ENCODE measurements at regions not wholly inside any gene's neighbourhood (a gene's known extent, or its start where the extent isn't known, plus 50 kb on each side); places are given as distances from the start of the nearest gene placed in this dataset.
"Not testable (repeated sequence)": the region's sequence is repeated elsewhere in the genome, so short reads cannot be mapped to it uniquely, and the experiment has no call there.

DNA sequence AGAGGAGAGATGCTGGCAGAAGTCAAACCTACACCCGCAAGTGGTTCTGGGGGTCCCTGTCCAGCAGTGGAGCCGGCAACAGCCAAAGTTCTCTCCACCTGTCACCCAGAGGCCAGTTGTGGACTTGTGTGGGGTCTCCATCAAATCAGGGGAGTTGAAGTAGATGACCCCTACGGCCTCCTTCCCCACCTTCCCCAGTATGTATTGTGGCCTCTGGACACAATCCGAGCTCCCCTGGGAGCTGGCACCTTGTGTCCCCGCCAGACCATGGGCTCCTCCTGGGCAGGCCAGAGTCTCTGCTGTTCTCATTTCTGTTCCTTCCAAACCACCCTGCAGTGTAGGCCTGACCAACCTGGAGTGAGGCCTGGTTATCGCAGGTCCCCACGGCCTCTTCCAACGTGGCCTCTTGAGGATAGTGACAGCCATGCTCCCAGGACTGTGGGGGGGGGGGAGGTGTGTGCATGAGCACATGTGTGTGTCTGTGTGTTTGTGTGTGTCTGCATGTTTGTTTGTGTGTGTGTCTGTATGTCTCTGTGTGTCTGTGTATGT lies 246.4 kb downstream of the MATN1 start:
- no peak for DNase-seq

DNA sequence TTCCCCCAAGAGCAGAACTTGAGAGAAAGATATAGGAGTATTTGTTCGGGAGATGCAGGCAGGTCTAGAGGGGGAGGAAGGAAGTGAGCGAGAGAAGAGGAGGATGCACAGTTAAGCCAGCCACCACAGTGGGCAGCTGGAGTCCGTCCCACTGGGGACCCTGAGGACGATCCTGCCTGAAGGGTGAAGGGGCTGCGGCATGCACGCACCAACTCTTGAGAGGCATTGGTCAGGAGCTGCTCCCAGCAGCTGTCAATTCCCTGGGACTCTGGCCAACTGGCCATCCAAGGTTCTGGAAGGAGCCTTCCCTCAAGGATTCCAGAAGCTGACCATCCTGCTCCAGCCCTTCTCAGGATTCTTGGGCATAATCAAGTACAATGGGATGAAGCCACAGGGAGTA lies 246.9 kb downstream of the MATN1 start:
- DNase-seq = no peak

DNA sequence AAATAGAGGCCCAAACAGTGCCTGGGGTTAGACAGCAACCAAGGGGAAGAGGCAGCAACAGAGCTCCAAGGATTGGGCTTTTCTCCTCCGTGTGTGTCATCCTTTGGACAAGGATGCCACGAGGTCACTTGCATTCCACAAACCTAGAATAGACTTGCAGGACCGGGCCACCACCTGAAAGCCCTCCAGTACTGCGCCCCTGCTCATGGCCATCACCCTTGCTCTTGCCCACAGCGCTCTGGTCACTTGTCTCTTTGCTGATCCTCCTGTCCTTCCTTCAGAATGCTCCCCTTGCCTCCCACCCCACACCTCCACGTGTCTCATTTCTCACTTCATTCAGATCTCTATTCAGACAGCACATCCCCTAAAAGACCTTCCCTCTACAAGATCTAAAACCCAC lies 247.4 kb downstream of the MATN1 start:
- no peak for DNase-seq

DNA sequence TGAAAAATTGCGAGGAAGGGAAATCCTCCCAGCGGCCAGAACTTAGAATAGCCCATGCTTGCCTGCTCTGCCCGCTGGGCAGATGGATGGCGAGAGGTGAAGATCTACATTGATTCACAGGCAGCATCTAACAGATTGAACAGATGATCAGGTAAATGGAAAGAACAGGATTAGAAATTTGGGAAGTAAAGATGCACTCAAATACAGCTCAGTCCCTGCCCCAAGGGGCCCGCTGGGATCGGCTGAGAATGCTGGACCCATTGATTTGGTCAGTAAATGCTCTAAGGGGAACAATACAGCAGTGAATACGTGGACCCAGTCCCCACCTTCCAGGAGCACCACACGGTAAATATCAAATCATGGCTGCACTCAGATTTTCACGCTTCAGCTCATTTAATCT lies 248.2 kb downstream of the MATN1 start:
- no peak for DNase-seq

DNA sequence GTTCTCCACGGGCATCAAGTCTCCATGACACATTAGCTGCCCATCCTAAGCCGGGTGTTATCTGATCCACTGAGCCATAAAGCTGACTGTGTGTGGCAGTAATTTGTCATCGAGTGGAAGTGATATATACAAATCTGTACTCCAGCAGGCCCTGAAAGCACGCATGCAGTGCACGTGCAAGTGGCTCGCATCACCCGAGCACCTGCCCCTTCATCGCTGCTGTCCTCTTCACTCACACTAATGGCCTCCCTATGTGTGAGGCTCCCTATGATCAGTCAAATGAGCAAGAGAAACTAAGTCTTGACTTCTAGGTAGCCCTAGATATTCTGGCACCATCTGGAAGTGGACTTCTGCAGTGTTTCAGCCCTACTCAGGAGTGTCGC lies 248.6 kb downstream of the MATN1 start:
- no peak for DNase-seq

DNA sequence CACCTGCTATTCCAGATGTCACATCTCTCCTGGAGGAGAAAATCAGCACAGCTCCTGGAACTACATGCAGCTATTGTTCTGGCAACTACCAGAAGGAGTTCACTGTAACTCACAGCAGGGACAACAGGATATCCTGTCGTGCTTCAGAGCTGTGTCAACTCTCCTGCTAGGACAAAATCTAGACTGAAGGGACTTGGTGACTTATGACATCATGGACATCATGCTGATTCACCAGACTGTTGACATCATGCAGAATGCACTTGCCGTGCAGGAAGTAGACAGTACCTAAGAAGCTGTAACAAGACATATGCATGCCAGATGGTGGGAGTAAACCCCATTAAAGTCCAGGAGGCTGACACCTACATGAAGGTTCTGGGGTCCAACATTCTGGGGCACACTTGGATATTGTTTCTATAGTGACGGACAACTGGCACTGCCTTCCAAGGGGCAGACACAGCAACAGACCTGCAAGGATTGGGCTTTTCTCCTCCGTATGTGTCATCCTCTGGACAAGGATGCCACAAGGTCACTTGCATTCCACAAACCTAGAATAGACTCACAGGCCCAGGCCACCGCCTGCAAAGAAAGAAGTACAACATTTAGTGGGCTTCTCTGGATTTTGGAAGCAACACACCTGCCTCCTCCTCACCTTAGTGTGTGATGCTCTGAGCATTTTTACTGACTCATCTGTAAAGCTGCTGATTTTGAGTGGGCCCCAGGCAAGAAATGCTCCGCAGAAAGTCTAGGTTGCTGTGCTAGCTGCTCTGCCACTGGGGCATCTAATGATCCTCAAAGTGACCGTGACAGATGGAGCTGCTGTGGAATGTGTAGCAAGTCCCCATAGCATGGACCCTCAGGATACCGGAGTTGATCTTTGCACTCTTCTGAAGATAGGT lies 249.2 kb downstream of the MATN1 start:
- DNase-seq = no peak

DNA sequence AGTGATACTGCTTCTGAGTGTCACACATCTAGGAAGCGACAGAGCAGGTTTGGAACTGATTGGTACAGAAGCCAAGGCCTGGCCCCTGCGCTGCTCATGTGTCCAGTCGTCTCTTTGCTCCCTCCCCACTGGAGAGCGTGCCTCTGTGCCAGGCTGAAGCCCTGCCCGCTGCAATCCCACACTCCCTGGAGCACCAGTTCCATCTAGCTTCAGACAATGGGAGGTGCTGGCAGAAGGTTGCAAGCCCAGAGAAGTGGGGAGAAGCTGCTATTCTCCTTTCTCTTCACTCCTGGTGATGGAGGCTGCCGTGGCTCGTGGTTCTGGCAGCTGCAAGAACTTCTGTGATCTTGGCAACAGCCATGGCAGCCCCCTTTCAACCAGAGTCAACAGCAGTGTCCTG lies 250.9 kb downstream of the MATN1 start:
- DNase-seq = no peak

DNA sequence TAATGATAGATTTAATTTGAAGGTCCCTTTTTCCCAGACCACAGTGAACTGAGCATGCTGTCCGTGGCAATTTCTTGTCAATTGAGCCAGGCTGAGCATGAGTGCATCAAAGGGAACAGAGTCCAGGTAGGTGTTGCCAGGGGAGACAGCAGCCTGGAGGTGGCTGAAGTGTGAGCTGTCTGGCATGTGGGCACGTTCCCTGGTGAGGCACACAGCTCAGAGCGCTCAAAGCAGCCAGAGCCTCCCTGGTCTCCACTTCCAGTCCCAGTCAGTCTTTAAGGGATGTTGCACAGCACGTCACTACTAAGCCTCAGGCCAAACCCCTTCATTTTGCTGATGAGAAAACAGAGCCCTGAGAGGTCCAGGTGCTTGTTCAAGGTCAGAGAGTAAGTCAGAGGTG lies 251.4 kb downstream of the MATN1 start:
- DNase-seq = no peak

DNA sequence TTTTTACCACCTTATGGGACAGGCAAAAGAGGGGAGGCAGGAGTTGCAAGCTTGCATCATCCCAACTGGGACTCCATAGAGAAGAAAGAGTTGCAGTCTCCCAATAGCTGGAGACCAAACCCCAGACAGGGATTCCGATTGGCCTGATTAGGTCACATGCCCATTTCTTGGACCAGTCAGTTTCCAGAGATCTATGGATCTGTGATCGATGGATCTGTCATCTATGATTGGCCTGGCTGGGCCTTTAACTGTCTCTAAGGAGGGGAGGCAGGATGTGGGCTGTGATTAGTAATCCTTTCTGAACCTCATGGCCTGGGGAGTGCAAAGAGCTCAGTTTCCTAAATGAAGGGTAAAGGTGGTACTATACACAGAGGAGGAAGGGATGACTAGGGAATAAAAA lies 252.1 kb downstream of the MATN1 start:
- no peak for DNase-seq

DNA sequence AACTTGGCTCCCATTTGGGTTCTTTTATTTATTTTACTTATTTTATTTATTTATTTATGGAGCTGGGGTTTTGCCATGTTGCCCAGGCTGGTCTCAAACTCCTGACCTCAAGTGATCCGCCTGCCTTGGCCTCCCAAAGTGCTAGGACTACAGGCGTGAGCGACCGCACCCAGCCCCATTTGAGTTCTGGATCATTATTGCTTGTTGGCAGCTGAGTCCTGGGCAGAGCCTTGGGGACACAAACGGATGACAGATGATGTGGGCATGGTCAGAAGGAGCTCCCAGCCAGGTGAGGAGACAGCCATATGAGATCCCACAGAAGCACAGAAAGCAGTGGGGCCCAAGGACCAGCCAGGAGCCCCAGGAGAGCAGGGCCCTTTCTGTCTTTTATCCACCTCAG lies 254.0 kb downstream of the MATN1 start:
- no peak for DNase-seq

DNA sequence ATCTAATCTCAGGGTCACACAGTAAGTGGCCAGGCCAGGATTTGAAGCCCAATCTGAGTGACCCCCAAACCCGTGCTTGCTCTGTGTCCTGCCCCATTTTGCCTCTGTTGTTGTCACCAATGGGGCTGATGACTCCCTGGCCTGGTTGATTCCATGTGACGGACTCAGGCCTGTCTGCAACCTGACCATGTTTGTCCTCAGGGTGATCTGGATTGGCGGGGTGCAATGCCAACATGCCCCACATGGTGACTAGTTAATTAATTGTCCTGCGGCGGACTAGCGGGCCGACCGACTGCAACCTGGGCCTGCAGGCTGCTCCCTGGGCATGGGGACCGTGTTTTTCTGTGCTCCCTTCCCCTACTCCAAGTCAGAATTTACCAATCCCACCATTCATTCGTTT lies 256.3 kb downstream of the MATN1 start:
- DNase-seq = no peak

DNA sequence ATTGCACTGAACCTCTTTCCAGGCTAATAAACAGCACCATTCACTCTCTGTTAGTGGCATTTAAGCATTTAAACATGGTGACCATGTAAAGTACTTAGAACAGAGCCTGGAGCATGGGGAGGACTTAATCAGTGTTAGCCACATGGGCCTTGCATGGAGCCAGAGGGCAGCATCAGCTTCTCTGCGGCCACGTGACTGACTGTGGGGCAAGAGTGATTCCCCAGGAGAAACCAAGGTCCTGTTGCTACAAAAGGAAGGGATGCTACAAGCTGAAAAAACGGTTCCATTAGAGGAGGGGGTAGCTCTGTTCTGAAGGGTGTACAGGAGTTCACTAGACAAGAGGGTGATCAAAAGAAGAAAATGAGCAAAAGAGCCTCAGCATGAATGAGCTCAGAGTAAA lies 256.8 kb downstream of the MATN1 start:
- no peak for DNase-seq

DNA sequence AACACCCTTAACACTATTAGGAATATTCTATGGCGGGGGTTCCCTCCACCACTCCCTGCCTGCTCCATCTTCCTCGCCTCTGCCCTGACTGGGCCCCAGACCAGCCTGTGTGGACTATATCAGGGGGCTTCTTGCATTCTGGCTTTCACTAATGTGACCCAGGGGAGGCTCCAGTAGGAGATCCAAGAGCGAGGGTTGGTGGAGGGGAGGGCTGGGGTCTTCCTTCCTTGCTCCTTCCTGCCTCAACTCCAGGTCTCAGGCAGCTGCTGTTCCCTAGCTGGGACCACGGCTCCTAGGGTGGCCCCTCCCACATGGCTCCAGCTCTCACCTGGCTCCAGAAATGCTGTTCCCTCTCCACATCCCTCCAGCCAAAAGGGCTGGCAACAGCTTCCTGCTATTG lies 257.4 kb downstream of the MATN1 start:
- no peak for DNase-seq

DNA sequence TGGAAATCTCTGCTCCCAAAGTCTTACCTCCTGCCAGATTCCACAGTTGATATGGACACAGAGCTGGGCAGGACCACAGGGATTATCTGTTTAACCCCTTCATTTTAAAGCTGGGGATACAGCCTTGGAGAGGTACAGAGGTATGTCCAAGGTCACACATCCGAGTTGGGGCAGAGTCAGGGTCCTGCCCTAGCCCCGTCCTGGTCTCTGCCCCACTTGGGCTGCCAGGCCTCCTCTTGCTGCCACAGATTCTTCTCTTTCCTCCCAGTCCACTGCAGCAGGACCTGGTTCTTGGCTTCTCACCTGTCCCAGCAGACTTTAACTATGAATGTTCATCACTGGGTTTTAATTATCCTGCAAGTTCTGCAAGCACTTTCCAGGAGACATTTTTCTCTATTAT lies 258.3 kb downstream of the MATN1 start:
- no peak for DNase-seq

DNA sequence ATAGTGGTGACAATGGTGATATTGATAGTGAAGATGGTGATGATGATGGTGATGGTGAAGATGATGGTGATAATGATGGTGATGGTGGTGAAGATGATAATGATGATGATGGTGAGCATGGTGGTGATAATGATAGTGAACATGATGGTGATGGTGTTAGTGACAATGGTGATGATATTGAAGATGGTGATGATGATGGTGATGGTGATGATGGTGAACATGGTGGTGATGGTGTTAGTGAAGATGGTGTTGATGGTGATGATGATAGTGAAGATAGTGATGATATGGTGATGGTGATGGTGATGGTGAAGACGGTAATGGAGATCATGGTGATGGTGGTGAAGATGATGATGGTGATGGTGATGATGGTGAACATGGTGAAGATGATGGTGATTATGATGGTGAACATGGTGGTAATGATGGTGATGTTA lies 259.2 kb downstream of the MATN1 start:
- no peak for DNase-seq

DNA sequence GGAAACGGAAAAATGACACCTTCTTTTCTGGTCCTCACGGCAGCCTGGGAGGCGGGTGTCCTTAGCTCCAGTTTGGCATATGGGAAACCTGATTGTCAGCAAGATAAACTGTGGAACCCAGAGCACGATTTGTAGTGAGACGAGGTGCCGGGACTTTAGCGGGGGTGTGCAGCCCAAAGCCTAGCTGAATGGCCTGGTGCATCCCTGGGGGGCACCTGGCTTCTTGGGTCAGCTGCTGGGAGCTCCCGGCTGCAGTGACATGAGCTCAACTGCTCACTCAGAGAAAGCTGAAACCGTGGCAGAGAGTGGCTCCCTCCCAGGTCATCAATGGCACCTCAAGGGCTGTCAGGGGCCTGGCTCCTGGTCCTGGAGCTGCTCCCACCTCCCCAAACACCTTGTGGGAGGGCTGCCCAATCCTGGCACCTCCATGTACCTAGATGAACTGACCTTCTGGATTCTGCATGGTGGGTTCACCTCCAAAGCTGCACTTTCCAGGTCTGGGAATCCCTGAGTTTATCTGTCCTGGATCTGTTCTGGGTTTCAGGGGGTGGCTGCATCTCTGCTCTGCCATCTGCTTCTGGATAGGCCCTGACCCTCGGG lies 260.5 kb downstream of the MATN1 start:
- DNase-seq = no peak

DNA sequence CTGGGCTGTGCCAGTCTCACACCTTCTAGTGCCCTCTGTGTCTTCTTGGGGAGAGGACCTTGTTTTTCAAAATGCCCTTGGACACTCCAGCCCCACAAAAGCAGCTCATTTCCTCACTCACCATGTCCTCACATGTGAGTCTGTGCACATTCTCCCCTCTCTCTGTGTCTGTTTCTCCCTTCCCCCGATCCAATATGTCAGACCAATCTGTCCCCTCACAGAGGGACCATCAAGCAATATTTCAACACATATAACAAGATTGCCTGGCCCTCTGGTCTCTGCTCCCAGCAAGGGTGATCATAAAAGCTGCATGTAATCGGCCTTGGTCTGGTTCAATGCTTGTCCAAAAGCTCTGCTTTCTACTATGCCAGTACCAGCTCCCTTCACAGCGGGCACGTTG lies 261.2 kb downstream of the MATN1 start:
- no peak for DNase-seq

DNA sequence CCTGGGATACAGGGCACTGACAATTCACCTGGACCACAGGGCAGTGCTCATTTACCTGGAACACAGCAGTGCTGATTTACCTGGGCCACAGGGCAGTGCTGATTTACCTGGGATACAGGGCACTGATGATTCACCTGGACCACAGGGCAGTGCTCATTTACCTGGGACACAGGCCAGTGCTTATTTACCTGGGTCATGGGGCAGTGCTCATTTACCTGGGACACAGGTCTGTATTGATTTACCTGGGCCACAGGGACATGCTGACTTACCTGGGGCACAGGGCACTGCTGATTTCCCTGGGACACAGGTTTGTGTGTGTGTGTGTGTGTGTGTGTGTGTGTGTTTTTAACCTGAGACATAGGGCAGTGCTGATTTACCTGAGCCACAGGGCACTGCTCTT lies 261.7 kb downstream of the MATN1 start:
- no peak for DNase-seq

DNA sequence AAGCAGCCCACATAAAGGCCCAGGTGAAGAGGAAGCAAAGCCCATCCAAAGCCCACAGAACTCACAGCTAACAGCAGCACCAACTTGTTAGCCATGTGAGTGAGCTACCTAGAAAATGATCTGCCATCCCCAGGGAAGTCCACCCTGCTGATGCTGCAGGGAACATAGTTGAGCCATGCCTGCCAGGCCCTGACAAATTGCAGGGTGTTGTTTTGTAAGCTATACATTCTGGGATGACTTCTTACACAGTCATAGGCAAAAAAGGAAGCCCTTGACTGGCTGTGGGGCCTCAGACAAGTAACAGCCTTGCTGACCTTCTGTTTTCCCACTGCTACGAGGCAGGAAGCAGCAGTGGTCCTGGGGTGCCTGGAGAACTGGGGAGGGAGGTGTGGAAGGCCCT lies 262.7 kb downstream of the MATN1 start:
- no peak for DNase-seq

DNA sequence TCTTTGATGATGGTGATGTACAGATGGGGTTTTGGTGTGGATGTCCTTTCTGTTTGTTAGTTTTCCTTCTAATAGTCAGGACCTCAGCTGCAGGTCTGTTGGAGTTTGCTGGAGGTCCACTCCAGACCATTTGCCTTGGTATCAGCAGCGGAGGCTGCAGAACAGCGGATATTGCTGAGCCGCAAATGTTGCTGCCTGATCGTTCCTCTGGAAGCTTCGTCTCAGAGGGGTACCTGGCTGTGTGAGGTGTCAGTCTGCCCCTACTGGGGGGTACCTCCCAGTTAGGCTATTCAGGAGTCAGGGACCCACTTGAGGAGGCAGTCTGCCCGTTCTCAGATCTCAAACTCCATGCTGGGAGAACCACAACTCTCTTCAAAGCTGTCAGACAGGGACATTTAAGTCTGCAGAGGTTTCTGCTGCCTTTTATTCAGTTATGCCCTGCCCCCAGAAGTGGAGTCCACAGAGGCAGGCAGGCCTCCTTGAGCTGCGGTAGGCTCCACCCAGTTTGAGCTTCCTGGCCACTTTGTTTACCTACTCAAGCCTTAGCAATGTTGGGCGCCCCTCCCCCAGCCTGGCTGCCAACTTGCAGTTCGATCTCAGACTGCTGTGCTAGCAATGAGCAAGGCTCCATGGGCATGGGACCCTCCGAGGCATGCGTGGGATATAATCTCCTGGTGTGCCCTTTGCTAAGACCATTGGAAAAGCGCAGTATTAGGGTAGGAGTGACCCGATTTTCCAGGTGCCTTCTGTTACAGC lies 264.5 kb downstream of the MATN1 start:
- DNase-seq = not testable (repeated sequence)

DNA sequence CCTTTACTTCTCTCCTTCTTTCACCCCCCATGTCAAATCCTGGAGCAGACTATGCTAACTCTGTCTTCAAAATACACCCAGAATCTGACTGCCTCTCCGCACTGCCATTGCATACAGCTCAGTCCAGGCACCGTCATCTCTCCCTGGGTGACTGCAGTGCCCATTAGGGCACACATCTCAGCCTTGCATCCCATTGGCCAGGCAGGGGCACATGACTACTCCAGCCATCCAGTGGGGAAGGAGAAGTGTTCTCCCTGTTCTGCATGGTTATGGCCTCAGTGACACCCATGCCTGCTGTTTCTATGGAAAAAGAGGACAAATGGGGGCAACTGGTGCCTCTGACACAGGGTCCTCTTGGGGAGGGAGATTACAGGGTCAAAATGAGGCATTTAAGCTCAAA lies 270.5 kb downstream of the MATN1 start:
- no peak for DNase-seq

DNA sequence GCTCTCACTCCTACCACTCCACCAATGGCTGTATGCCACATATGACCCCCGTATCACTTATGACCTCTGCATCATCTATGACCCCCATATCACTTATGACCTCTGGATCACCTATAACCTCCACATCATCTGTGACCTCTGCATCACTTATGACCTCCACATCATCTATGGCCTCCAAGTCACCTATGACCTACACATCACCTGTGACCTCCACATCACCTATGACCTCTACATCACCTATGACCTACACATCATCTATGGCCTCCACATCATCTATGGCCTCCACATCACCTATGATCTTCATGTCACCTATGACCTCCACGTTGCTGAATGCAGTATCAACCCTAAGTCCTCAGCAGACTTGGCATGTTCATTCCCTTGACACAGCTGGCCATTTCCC lies 271.2 kb downstream of the MATN1 start:
- DNase-seq = no peak

DNA sequence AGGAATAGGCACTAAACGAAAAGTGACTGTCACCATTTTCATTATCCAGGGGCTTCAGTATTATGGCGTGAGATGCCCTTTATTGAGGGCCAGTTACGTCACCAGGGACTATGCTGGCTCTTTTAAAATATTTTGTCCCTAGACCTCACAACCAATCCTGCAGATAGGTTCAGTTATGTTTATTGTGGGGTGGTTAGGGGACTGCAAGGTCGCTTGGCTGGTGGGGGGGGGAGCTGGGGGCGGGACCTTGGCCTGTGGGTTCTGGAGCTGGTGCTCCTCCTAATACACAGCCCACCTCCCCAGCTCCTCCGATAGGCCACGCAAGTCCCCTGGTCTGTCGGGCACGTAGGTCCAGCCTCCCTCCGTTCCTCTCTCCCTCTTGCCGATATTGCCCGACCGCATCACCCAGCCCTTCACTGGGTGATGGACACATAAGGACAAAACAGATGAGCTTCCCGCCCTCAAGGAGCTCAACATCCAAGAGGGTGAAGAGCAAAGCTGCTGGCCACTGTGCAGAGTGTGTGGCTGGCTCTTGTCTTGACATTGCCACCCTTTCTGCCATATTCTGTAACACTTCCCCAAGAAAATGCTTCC lies 271.8 kb downstream of the MATN1 start:
- no peak for DNase-seq
